ENCODE measurements at regions not wholly inside any gene's neighbourhood (a gene's known extent, or its start where the extent isn't known, plus 50 kb on each side); places are given as distances from the start of the nearest gene placed in this dataset.

DNA sequence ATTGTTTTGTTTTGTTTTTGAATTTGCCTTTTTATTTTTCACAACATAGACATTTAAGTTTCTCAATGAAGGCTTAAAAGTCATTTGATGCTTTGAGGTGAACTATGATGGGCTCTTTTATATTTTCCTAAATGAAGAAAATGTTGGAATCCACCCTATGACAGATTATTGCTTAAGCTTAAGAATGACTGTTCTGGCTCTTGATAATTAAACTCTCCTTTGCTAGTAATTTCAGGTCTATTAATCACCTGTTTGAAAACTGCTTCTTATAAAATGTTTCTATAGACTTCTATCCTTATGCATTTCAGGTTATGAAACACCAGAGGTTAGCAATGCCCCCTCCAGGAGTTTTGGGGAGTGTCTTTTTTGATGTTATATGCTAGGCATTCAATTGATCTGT lies 424.1 kb upstream of the DYNLRB2 start:
- no peak for DNase-seq (ENCODE audit: low read depth)
- TF ChIP-seq, protein P1, sequence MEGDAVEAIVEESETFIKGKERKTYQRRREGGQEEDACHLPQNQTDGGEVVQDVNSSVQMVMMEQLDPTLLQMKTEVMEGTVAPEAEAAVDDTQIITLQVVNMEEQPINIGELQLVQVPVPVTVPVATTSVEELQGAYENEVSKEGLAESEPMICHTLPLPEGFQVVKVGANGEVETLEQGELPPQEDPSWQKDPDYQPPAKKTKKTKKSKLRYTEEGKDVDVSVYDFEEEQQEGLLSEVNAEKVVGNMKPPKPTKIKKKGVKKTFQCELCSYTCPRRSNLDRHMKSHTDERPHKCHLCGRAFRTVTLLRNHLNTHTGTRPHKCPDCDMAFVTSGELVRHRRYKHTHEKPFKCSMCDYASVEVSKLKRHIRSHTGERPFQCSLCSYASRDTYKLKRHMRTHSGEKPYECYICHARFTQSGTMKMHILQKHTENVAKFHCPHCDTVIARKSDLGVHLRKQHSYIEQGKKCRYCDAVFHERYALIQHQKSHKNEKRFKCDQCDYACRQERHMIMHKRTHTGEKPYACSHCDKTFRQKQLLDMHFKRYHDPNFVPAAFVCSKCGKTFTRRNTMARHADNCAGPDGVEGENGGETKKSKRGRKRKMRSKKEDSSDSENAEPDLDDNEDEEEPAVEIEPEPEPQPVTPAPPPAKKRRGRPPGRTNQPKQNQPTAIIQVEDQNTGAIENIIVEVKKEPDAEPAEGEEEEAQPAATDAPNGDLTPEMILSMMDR (conservative IDR thresholded peaks at IDR 0.05; ENCODE audit: low read depth, low read length): no peak
- H3K4me3 ChIP-seq (ENCODE audit: low read depth, low read length): no peak overlapping the region

- no peak for DNase-seq (ENCODE audit: low read depth)
- H3K4me3 ChIP-seq (ENCODE audit: low read depth, low read length): no peak overlapping the region
- TF ChIP-seq, protein P1 (conservative IDR thresholded peaks at IDR 0.05; ENCODE audit: low read depth, low read length): no peak
These were observed 426.1 kb upstream of the DYNLRB2 start for GRCh38 chr16:80114699-80115098.

- H3K4me3 ChIP-seq (ENCODE audit: low read depth, low read length): no peak overlapping the region
- peak; percentile 12 for DNase-seq (ENCODE audit: low read depth)
- TF ChIP-seq, protein P1 (conservative IDR thresholded peaks at IDR 0.05; ENCODE audit: low read depth, low read length): no peak
These were observed 426.8 kb upstream of the DYNLRB2 start for GRCh38 chr16:80113873-80114574.

DNA sequence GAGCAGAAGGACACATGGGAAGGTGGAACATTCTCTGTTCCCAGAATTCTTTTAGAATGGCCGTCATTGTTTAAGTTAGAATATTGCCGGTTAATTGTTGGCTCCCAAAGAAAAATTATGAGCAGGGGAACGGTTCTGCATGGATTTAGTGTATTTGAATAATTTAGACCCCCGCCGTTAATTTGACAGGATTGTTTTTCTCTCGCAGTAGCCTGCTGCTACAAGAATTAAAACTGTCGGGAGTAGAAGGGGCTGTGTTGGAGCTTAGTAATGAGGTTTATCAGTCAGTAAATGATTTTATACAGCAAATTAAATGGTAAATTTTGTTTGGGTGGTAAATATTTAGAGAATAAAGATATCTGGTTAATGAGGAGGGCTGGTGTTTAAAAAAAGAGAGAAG lies 431.2 kb upstream of the DYNLRB2 start:
- H3K4me3 ChIP-seq (ENCODE audit: low read depth, low read length): no peak overlapping the region
- TF ChIP-seq, protein P1 (conservative IDR thresholded peaks at IDR 0.05; ENCODE audit: low read depth, low read length): no peak
- DNase-seq (ENCODE audit: low read depth): no peak

- H3K4me3 ChIP-seq (ENCODE audit: low read depth, low read length): no peak overlapping the region
- DNase-seq (ENCODE audit: low read depth): no peak
- TF ChIP-seq, protein P1 (conservative IDR thresholded peaks at IDR 0.05; ENCODE audit: low read depth, low read length): no peak
These were observed 432.9 kb upstream of the DYNLRB2 start for GRCh38 chr16:80107900-80108299.

- TF ChIP-seq, protein P1 (conservative IDR thresholded peaks at IDR 0.05; ENCODE audit: low read depth, low read length): no peak
- no peak overlapping the region for H3K4me3 ChIP-seq (ENCODE audit: low read depth, low read length)
- no peak for DNase-seq (ENCODE audit: low read depth)
These were observed 435.0 kb upstream of the DYNLRB2 start for GRCh38 chr16:80105751-80106150.

- H3K4me3 ChIP-seq (ENCODE audit: low read depth, low read length): no peak overlapping the region
- no peak for DNase-seq (ENCODE audit: low read depth)
- TF ChIP-seq, protein P1 (conservative IDR thresholded peaks at IDR 0.05; ENCODE audit: low read depth, low read length): no peak
These were observed 435.6 kb upstream of the DYNLRB2 start for GRCh38 chr16:80105160-80105559.
